ENCODE measurements at regions not wholly inside any gene's neighbourhood (a gene's known extent, or its start where the extent isn't known, plus 50 kb on each side); places are given as distances from the start of the nearest gene placed in this dataset.

DNA sequence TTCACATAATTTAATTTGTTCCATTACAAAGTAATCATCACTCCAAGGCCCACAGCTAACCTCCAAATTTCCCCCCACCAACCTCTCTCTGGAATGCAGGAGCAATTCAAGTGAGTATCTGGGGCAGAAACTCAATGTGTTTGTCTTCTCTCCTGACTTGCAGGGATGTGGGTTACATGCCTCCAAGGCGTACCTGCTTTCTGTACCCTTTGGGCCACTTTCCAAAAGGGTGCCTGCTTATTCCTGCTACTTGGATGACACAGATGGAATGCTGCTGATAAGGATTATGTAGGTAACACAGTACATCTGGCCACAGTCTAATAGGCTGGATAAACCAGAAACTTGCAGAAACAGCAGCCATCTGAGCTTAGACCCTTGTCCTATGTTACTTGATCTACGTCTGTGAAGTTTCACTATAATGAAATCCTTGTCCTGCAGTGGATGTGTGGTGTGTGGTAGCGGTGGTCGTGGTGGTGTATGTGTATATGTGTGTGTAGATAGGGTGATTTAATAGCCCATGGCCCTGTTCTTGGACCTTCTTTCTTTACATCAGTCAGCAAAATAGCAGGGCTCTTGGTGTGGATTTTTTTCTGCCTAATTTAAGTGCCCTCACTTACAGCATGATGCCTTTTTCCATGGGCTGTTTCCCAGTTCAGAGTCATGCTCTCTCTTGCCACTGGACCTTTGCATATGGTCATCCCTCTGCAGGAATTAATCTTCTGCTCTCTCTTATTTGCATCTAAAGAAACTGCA lies 175.9 kb downstream of the ZDHHC21 start:
- DNase-seq (ENCODE audit: low read depth), result no peak

DNA sequence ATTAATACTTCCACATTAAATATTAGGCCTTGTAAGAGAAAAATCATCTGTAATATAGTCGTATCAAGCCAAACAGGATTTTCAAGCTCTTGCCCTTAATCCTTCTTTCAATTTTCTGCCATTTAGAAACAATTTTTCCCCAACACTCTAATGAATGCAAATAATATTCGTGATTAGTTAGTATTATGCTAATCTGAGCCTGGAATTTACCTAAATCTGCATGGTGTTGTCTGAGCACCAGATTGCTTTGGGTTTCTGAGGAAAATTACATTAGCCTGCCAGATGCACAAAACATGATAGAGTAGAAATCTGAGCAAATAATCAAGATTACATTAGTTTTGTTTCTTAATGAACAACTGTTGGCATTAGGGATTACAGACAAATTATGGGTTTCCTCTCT lies 176.6 kb downstream of the ZDHHC21 start:
- DNase-seq (ENCODE audit: low read depth), result no peak

DNA sequence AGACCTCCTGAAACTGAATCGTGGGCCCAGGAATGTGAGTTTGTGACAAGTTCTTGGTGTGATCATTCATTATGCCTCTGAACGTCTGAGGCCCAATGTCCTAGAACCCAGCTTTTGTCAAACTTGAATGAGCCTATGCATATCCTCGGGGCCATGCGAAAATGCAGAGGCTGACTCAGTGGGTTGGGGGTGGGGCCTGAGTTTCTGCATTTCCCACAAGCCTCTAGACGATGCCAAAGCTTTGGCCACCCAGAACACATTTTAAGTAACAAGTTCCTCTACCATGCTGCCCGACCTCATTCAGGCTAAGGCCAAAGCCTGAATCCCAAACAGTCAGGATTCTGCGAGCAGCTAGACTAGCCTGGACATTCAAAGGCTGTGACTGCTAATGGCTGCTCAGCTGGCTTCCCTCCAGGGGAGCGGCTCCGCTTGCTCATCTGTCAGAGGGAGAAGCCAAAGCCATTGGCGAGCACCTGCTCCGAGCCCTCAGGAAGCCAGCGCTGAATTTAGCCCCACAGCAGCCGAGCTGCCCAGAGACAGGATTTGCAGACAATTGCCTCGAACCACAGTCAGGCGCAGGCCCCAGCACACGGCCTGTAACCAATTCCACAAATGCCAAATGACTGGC lies 177.5 kb downstream of the ZDHHC21 start:
- no peak for DNase-seq (ENCODE audit: low read depth)

DNA sequence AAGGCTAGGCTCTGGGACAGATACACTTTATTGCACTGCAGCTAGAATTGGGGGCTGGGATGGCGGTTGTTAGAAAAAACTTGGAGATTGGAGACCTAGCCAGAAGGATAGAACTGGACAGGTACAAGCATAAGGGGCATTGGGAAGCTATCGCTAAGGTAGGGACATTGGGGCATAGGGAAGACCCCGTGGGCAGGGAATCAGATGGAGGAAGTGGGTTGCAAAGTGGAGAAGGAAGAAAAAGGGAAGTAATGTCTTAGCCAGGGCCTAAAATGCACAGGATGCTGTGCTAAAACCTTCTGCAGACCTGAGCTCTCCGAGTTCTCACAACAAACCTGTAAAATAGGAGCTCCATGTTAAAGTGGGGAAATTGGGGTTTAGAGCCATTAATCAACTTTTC lies 178.2 kb downstream of the ZDHHC21 start:
- no peak for DNase-seq (ENCODE audit: low read depth)

DNA sequence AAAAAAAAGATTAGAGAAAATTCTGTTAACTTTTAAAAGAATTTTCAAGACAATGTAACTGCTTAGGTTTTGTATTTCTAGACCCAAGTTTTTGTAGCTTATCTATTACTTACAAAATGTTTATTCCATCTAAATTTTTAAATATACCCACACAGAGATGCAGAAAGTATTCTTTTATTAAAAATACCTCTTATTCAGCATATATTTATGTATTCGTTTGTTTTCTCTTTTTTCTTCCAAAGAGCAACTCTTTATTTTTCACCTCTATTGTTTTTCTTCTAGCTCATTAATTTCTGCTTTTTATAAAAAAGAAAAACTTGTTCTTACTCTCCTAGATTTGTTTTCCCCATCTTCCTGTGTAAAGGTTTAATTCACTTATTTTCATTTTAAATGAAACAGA lies 180.3 kb downstream of the ZDHHC21 start:
- no peak for DNase-seq (ENCODE audit: low read depth)

DNA sequence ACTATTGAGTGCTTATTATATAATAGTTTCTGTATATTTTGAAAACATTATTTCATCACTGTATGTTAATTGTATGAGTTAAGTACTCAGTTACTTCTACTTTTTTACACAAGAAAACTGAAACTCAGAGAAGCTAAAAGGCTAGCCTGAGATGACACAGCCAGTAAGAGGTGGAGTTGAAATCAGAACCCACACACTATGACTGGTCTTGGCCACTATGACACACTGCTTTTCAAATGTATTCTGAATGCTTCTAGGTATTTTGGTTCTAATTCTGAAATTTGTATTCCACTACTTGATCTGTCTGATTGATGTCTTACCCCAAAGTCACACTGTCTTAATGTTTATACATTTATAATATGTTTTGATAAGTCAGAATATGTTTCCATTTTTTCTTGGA lies 181.8 kb downstream of the ZDHHC21 start:
- no peak for DNase-seq (ENCODE audit: low read depth)

DNA sequence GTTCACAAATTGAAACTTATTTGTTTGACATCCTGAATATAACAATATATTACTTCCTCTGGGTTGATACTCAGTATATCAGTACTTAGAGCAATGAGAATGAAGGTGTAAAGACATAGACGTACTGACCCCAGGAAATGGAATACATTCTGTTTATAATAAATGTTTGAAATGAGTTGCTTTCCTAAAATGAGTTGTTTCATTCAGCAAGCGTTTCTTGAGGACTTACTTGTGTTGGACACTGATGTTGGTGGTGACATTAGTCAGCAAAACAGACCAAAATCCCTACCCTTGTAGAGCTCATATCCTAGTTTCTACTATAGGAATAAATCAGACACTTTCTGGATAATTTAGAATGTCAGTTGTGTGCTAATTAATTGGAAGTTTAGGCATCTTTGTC lies 184.3 kb downstream of the ZDHHC21 start:
- no peak for DNase-seq (ENCODE audit: low read depth)

DNA sequence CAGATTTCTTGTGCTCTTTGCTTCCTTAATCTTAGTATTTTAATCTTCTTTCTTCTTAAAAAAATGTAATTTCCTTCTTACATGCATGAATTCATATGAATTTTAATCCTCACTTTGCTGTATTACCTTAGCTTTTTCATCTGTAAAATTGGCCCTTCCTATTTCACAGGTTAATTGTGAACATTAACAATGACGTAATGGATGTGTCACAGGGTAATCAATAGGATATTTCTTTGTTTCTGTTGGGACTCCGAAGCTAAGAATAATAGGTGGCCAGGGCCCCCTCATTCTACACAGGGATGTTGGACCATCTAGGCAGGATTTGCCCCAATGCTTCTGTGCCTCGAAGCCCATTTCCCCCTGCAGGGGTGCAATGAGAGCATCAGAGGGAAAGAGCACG lies 187.4 kb upstream of the NFIB start:
- DNase-seq (ENCODE audit: low read depth), result no peak

DNA sequence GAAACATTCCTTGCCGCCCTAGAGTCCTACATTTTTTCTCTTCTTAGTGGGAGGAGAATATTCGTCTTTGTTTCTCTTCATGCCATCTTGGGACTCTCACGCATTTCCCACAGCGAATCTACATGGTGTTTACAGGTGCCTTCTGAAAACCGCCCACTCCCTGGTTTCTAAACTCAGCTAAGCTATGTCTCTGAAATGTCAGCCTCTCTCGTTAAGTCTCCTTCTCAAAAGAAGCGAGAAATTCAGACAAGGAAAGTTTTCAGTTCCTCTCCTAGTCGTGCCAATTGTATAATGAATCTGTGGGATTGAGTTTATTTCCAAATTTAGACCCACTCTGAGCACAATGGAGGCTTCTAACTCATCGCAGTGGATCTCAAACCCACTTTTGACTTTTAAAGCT lies 186.8 kb upstream of the NFIB start:
- DNase-seq (ENCODE audit: low read depth), result no peak

DNA sequence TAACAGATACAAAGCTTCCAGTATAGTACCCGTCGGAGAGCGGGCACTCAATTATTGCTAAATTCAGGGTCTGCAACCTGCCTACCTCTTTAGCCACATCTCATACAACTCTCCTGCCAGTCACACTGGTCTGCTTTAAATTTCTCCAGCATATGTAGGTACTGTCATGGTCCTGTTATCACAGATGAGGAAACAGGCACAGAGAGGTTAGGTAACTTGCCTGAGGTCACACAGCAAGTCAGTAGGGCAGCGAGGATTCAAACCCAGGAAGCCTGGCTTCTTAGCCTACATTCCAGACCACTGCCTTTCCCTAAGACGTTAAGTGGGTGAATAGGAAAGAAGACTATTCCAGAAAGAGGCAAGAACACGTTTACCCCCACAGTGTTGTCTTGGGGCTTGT lies 186.0 kb upstream of the NFIB start:
- DNase-seq (ENCODE audit: low read depth), result no peak

DNA sequence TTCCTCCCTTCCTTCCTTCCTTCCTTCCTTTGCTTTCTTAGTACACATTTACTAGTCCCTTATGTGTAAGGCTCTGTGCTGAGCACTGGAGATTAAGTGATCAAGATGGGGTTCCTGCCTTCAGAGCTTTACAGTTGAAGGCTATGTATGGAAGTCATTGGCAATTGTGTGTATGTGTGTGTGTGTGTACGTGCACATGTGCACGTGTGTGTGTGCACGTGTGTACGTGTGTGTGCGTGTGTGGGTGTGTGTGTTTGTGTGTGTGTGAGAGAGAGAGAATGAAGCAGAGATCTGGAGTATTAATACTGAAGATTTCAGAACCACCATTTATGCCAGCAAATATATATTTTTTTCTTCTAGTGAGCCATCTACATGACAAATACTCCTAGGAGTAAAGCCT lies 184.9 kb upstream of the NFIB start:
- DNase-seq (ENCODE audit: low read depth), result no peak

DNA sequence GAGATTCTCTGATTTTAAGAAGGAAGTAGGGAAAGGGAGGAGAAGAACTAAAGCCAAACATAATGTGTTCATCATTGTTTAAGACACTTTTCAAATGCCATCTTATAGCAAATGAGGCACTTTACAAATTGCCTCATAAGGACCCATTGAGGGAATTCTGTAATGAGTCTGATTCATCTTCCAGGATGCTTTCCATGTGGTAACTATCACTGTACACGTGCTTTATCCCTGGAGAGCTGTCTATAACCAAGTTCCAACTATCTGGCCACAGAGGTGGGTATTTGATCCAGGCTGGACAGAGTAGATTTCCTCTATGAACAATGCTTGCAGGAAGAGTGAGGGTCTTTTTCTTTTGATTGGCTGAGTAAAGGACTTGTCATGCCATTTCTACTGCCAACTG lies 183.5 kb upstream of the NFIB start:
- no peak for DNase-seq (ENCODE audit: low read depth)

DNA sequence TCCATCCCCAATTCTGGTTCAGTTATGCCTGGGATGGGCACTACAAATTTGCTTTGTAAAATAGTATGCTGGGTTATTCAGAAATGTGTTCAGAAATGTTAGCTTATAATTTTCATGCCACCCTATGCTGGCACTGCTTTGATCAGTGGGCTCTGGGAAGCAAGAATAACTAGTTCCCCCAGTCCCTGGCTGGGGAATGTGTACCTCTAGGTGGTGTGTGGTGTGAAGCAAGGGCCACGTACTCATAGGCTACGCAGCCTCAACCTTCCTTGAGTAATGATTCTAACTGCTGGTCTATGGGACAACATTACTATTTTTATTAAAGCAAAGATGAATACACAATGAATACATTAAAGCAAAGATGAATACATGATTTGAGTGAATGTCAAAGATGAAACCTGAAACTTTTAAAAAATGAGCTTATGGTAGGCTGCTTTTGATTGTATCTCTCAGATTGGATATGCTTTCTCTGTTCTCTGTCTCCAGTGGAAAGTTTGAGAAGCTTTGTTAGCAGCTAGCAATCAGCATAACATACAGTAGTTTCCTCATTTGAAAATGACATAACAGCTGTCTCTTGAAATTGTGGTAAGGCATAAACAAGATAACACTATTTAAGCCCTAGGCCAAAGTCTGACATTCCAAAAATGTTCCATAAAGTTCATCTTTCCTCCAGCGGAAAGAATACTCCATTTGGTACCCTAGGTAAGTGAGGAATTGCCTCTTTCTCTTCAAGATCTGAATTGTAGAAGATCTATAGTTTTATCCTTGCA lies 174.7 kb upstream of the NFIB start:
- no peak for DNase-seq (ENCODE audit: low read depth)

DNA sequence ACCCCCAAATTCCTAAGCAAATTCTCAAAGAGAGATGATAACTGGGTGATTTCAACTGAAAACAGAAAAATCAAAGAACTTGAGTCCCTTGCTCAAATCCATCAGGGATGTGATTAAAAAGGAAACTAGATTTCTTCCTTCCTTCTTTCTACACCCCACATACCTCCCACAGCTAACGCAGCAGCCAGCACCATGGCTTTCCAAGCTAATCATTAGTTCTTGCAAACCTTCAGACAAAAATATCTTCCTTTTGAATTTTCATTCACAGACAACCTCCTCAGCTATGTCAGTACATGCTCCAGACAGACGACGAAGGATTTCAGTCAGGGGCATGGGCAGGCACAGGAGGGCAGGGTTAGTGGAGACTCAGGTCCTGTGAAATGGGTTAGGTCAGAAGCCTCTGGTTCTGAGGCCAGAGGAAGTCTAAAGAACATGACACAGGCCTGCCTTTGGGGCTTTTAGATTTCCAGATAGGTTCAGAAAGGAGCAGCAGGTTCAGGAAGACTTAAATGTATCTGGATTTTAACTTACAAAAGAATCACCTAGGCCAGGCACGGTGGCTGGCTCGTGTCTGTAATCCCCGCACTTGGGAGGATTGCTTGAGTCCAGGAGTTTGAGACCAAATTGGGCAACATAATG lies 173.7 kb upstream of the NFIB start:
- no peak for DNase-seq (ENCODE audit: low read depth)

DNA sequence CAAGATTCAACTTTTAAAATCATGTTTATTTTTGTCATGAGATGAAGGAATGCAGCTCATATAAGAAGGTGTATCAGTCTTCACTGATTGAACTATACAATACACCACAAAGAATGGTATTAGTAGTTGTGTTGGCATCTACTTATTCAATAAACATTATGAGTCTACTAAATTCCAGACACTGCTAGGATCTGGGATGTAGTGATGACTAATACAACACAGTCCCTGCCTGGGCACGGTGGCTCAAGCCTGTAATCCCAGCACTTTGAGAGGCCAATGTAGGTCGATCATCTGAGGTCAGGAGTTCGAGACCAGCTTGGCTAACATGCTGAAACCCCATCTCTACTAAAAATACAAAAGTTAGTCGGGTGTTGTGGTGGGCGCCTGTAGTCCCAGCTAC lies 171.4 kb upstream of the NFIB start:
- no peak for DNase-seq (ENCODE audit: low read depth)

DNA sequence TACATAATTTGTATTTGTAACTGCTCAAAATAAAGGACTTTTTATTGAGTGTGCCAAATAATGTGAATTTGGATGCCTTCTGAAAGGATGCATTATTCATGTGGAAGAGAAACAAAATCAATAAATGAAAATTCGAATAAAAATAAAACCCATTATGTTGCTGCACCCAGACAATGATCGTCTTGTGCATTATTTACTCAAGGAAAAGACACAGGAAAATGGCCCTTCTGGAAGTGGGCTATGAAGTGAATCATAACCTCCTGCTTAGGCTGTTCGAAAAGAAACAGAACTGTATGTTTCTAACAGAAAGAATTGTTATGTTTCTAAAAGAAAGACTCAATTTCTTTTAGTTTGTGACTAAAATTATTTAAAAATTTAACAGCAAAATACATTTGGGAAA lies 168.9 kb upstream of the NFIB start:
- DNase-seq (ENCODE audit: low read depth), result no peak

DNA sequence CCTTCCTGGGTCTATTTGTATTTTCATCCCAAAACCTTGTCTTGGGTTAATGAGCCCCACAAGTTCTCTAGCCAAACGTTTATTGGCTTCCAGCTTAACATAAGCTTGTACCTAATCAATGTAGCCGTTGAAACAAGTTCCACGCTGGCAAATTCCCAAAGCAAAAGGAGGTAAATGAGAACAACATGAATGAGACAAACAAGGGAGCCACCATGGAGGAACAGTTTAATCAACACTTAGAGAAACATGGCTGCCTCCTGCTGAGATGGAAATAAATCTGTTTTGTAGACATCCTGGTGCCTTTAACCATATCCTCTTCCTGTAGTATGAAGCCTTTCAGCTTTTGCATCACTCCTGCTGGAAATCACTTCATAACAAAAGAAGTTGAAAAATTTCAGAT lies 166.6 kb upstream of the NFIB start:
- DNase-seq (ENCODE audit: low read depth), result no peak

DNA sequence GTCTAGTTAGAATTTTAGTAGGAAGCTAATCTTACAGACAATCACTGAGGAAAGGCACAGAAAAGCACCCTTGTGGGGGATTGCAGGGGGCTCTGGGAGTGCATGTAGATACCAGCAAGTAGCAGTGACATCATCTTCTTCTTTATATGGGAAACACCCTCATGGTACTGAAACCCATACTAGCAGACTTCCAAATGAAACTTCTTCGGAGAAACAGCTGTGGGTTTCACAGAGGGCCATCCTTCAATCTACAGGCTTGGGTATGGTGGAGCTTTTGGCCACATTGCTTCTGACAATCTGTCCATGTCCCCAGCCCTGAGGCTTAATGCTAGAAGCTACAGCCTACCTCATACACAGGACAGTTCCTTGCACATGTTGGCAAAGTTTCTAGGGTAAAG lies 165.2 kb upstream of the NFIB start:
- DNase-seq (ENCODE audit: low read depth), result no peak

DNA sequence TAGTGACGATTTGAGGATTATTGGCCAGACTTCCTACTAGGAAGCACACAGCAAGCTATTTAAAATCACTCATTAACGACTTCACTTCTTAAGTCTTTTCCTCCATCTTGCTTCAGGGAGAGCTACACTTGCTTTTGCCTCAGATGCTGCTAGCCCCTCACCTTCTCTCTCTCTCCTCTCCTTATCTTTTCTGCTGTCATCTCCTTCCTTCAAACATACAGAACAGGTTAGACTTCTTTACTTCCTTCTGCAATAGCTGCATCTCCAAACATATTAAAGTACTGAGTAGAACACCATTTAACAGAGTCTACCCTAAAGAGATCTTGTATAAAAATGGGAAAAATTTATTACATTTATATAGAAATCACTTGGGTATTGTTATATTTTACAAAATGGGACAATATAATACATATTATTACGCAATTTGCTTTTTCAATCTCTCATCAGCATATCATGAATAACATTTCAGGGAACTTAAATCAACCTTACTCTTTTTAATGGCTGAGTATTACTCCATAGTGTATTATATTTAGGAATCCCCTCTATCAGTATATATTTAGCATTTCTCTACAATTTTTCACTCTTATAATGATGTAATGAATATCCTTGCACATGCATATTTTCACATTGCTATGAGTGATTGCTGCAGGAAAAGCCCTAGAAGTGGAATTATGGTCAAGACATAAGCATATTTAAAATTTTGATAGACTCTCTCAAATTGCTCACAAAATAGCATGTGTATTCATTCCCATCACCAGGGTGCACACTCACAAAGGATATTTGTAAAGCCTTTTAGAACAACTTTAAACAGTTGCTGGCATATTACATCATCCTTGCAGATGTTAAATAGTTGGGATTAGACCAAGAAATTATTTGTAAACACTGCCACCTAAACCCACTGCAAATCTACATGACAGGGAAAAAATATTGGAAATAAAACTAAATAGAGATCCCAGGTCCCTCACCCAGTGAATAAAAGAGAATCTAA lies 164.5 kb upstream of the NFIB start:
- no peak for DNase-seq (ENCODE audit: low read depth)

DNA sequence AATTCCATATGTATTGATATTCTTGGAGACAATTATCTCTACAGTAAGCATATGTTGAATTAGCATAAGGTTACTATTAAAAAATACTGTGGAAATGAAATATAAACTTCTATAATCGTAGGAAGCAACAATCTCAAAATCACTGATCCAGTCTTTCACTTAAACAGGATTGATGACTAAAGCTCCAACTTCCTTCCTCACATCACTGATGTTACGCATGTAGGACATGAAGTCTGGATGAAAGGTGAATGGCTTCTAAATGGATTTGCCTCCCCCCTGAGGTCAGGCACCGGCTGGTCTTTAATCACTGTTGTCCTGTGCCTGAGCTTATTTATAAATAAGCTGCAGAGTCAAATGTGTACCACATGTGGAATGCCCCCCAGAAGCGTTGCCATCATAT lies 157.1 kb upstream of the NFIB start:
- no peak for DNase-seq (ENCODE audit: low read depth)

DNA sequence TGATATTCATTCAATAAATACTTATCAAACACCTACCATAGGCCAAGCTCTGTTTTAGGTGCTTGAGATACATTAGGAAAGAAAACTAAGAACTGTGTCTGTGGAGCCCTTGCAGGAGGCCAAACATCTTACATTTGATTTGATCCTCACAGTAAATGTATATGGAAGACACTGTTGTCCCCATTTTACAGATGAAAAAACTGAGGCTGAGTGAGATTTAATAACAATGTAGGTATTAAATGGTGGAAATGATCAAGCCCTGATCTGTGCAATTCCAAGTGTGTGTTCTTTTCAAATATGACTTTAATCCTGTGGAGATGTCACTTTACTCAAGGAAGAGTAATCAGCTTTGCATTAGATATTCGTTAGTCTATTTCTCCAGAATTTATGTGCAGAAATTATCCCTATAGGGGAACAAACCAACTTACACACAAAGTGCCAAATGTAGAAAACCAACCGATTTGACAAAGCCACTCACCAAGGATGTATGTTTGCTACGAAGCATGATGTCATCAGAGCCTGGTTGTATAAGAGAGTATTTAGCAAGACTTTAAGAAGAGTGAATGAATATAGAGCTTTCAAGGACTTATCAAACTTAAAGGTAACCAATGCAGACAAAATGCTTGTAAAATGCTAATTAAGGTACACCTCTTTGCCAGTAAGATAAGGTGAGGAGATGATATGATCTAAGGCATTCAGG lies 153.9 kb upstream of the NFIB start:
- DNase-seq (ENCODE audit: low read depth), result no peak

All from activated T-cell treated with anti-CD3 and anti-CD28 coated beads for 48 hours (primary cell).